ENCODE measurements at regions not wholly inside any gene's neighbourhood (a gene's known extent, or its start where the extent isn't known, plus 50 kb on each side); places are given as distances from the start of the nearest gene placed in this dataset.
"Not testable (repeated sequence)": the region's sequence is repeated elsewhere in the genome, so short reads cannot be mapped to it uniquely, and the experiment has no call there.

GRCh38 chr2:207418419-207418818, 111.3 kb upstream of the CREB1 start:
- intact Hi-C loops (cut with DNase I): no loop called here

GRCh38 chr2:207419331-207419730, 110.4 kb upstream of the CREB1 start:
- no peak for DNase-seq
- intact Hi-C loops (cut with DNase I): no loop called here

More at GRCh38 chr2:207418419-207418818, 111.3 kb upstream of the CREB1 start:
- DNase-seq: no peak

GRCh38 chr2:207421671-207422070, 108.1 kb upstream of the CREB1 start:
- no peak for DNase-seq
- intact Hi-C loops (cut with DNase I): no loop called here

GRCh38 chr2:207422380-207422779, 107.4 kb upstream of the CREB1 start:
- intact Hi-C loops (cut with DNase I): no loop called here
- DNase-seq: no peak

GRCh38 chr2:207423886-207424285, 105.9 kb upstream of the CREB1 start:
- no peak for DNase-seq
- intact Hi-C loops (cut with DNase I): no loop called here

- intact Hi-C loops (cut with DNase I): no loop called here
Observed at GRCh38 chr2:207427986-207428385, 101.8 kb upstream of the CREB1 start.

GRCh38 chr2:207428573-207428972, 101.2 kb upstream of the CREB1 start:
- DNase-seq: no peak
- intact Hi-C loops (cut with DNase I): no loop called here

More at GRCh38 chr2:207427986-207428385, 101.8 kb upstream of the CREB1 start:
- no peak for DNase-seq

GRCh38 chr2:207432453-207432852, 97.3 kb upstream of the CREB1 start:
- DNase-seq: no peak
- intact Hi-C loops (cut with DNase I): no loop called here

- intact Hi-C loops (cut with DNase I): no loop called here
Observed at GRCh38 chr2:207434306-207434705, 95.5 kb upstream of the CREB1 start.

GRCh38 chr2:207434899-207435465, 94.8 kb upstream of the CREB1 start:
- intact Hi-C loops (cut with DNase I): no loop called here
- no peak for DNase-seq

More at GRCh38 chr2:207434306-207434705, 95.5 kb upstream of the CREB1 start:
- no peak for DNase-seq

GRCh38 chr2:207437136-207437523, 92.6 kb upstream of the CREB1 start:
- intact Hi-C loops (cut with DNase I): no loop called here
- no peak for DNase-seq

GRCh38 chr2:207437524-207438143, 92.1 kb upstream of the CREB1 start:
- intact Hi-C loops (cut with DNase I): no loop called here
- peak in 1 of 42 donors; percentile 37 for DNase-seq

- DNase-seq: no peak
- intact Hi-C loops (cut with DNase I): no loop called here
Observed at GRCh38 chr2:207438414-207439126, 91.2 kb upstream of the CREB1 start.

GRCh38 chr2:207439881-207440280, 89.9 kb upstream of the CREB1 start:
- DNase-seq; intact Hi-C loops (cut with DNase I): not testable (repeated sequence)

GRCh38 chr2:207444756-207445155, 85.0 kb upstream of the CREB1 start:
- no peak for DNase-seq
- intact Hi-C loops (cut with DNase I): no loop called here

GRCh38 chr2:207446653-207447052, 83.1 kb upstream of the CREB1 start:
- intact Hi-C loops (cut with DNase I): no loop called here
- no peak for DNase-seq

- no peak for DNase-seq
- intact Hi-C loops (cut with DNase I): no loop called here
Observed at GRCh38 chr2:207448006-207448405, 81.8 kb upstream of the CREB1 start.

GRCh38 chr2:207449642-207450165, 80.1 kb upstream of the CREB1 start:
- no peak for DNase-seq
- intact Hi-C loops (cut with DNase I): no loop called here

GRCh38 chr2:207450186-207450585, 79.6 kb upstream of the CREB1 start:
- DNase-seq: no peak
- intact Hi-C loops (cut with DNase I): no loop called here

GRCh38 chr2:207458582-207458981, 71.2 kb upstream of the CREB1 start:
- DNase-seq: no peak
- intact Hi-C loops (cut with DNase I): no loop called here
